Stimulated activated CD8-positive, alpha-beta memory T cell treated with anti-CD3 and anti-CD28 coated beads, Interleukin-15, amount 100 ng/mL, for 1 hour (primary cell): ENCODE measurements at regions not wholly inside any gene's neighbourhood (a gene's known extent, or its start where the extent isn't known, plus 50 kb on each side); places are given as distances from the start of the nearest gene placed in this dataset.

Experiments
- DNase-seq: peaks from one replicate; pipeline ENCODE4 v3.0.0-alpha.2; 2020; ENCODE audit warnings: low read depth

- no peak for DNase-seq
Measured at GRCh38 chr15:99508852-99509251, 56.9 kb upstream of the MEF2A start.

GRCh38 chr15:99509686-99510461 is 55.9 kb upstream of the MEF2A start:
- no peak for DNase-seq

GRCh38 chr15:99511531-99511865 is 54.3 kb upstream of the MEF2A start:
- no peak for DNase-seq

GRCh38 chr15:99511866-99512661 is 53.7 kb upstream of the MEF2A start:
- no peak for DNase-seq

GRCh38 chr15:99514306-99514705 is 51.5 kb upstream of the MEF2A start:
- DNase-seq = no peak
